SK-N-MC (cell line): ENCODE measurements at regions not wholly inside any gene's neighbourhood (a gene's known extent, or its start where the extent isn't known, plus 50 kb on each side); places are given as distances from the start of the nearest gene placed in this dataset.

Experiments
- EZH2 ChIP-seq: fragments of 200-600 bp; sonication (generic); IDR thresholded peaks from one replicate; pipeline ENCODE4 v1.6.1; 2017; ENCODE audit warnings: antibody characterized with exemption
- FOXP2 ChIP-seq: optimal IDR thresholded peaks from 2 replicates; pipeline ENCODE3; 2011; ENCODE audit warnings: mild to moderate bottlenecking, moderate library complexity; ENCODE audit not compliant: insufficient read depth; ENCODE audit errors: extremely low read length, control extremely low read depth
- POLR2AphosphoS5 ChIP-seq: IDR thresholded peaks from 2 replicates; pipeline ENCODE4 v1.6.1; 2012; ENCODE audit warnings: mild to moderate bottlenecking, low read depth, low read length, borderline replicate concordance

- no peak for TF ChIP-seq EZH2
- no peak for TF ChIP-seq POLR2AphosphoS5
- TF ChIP-seq FOXP2 = no peak
Observed at GRCh38 chr6:93045156-93045555, 374.2 kb downstream of the EPHA7 start.
